ENCODE measurements at regions not wholly inside any gene's neighbourhood (a gene's known extent, or its start where the extent isn't known, plus 50 kb on each side); places are given as distances from the start of the nearest gene placed in this dataset.

GRCh38 chr4:171676555-171677215 is 136.5 kb upstream of the GALNTL6 start:
- peak; percentile 68 for DNase-seq (ENCODE audit: low read depth)
- TF ChIP-seq, protein P1, sequence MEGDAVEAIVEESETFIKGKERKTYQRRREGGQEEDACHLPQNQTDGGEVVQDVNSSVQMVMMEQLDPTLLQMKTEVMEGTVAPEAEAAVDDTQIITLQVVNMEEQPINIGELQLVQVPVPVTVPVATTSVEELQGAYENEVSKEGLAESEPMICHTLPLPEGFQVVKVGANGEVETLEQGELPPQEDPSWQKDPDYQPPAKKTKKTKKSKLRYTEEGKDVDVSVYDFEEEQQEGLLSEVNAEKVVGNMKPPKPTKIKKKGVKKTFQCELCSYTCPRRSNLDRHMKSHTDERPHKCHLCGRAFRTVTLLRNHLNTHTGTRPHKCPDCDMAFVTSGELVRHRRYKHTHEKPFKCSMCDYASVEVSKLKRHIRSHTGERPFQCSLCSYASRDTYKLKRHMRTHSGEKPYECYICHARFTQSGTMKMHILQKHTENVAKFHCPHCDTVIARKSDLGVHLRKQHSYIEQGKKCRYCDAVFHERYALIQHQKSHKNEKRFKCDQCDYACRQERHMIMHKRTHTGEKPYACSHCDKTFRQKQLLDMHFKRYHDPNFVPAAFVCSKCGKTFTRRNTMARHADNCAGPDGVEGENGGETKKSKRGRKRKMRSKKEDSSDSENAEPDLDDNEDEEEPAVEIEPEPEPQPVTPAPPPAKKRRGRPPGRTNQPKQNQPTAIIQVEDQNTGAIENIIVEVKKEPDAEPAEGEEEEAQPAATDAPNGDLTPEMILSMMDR (IDR thresholded peaks at IDR 0.05; ENCODE audit: low read depth, low read length, missing control alignments): no peak
- no peak overlapping the region for H3K4me3 ChIP-seq (ENCODE audit: low read depth, low read length)

DNA sequence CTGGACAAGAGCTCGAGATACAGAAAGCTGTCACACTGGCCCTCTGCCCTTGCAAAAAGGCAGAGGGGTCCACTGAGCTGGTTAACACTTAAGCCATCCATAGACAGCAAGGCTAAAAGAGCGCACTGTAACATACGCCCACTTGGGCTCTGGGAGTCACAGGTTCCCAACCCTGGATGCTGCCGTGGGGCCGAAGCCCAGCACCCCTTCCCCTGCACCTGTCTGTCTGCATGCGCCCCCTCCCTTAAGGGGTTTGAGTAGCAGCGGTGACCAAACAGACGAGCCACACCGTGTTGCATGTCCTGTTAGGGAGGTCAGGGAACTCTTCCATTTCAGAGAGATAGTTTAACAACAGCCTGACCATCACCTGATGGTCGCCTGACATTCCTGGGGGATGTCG is 138.4 kb upstream of the GALNTL6 start:
- TF ChIP-seq, protein P1 (IDR thresholded peaks at IDR 0.05; ENCODE audit: low read depth, low read length, missing control alignments): no peak
- no peak overlapping the region for H3K4me3 ChIP-seq (ENCODE audit: low read depth, low read length)
- DNase-seq (ENCODE audit: low read depth): no peak

GRCh38 chr4:171668403-171668802 is 144.8 kb upstream of the GALNTL6 start:
- TF ChIP-seq, protein P1 (IDR thresholded peaks at IDR 0.05; ENCODE audit: low read depth, low read length, missing control alignments): no peak
- DNase-seq (ENCODE audit: low read depth): no peak
- H3K4me3 ChIP-seq (ENCODE audit: low read depth, low read length): no peak overlapping the region

- DNase-seq (ENCODE audit: low read depth): no peak
- TF ChIP-seq, protein P1 (IDR thresholded peaks at IDR 0.05; ENCODE audit: low read depth, low read length, missing control alignments): no peak
- H3K4me3 ChIP-seq (ENCODE audit: low read depth, low read length): no peak overlapping the region
These were observed 145.3 kb upstream of the GALNTL6 start for GRCh38 chr4:171667906-171668305.

DNA sequence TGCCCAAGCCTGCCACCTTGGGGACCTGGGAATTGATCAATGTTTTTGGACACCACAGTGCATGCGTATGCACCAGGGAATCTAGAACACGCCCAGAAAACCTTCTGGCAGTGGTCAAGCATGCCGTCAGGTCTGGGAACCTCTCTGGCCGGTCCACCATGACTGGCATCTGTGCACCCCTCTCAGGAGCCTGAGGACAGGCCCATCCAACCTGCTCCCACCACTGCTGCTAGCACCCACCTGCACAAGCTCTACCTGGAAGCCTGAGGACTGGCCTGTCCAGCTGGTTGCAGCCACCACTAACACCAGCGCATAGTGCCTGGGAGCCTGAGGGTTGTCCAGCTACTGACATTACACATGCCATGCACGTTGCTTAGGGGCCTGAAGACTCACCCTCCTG is 162.1 kb upstream of the GALNTL6 start:
- no peak for DNase-seq (ENCODE audit: low read depth)
- no peak overlapping the region for H3K4me3 ChIP-seq (ENCODE audit: low read depth, low read length)

GRCh38 chr4:171650543-171650942 is 162.7 kb upstream of the GALNTL6 start:
- no peak for DNase-seq (ENCODE audit: low read depth)
- TF ChIP-seq, protein P1 (IDR thresholded peaks at IDR 0.05; ENCODE audit: low read depth, low read length, missing control alignments): peak; percentile 36
- H3K4me3 ChIP-seq (ENCODE audit: low read depth, low read length): no peak overlapping the region

More for the DNA sequence above, 162.1 kb upstream of the GALNTL6 start:
- TF ChIP-seq, protein P1 (IDR thresholded peaks at IDR 0.05; ENCODE audit: low read depth, low read length, missing control alignments): no peak

DNA sequence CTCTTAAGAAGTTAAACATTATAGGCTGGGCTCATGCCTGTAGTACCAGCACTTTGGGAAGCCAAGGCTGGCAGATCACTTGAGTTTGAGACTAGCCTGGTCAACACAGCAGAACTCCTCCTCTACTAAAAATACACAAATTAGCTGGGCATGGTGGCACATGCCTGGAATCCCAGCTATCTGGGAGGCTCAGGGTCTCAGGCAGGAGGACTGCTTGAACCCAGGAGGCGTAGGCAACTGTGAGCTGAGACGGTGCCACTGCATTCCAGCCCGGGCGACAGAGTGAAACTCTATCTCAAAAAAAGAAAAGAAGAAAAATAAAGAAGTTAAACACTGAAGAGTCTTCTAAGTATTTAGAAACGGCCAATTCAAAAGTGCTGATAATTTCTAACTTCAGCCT is 164.3 kb upstream of the GALNTL6 start:
- DNase-seq (ENCODE audit: low read depth): no peak
- TF ChIP-seq, protein P1 (IDR thresholded peaks at IDR 0.05; ENCODE audit: low read depth, low read length, missing control alignments): no peak
- no peak overlapping the region for H3K4me3 ChIP-seq (ENCODE audit: low read depth, low read length)
